Parathyroid adenoma (tissue), 2 donors: ENCODE measurements at regions not wholly inside any gene's neighbourhood (a gene's known extent, or its start where the extent isn't known, plus 50 kb on each side); places are given as distances from the start of the nearest gene placed in this dataset.

ENCODE experiments used
- H2AFZ ChIP-seq: fragments of 300-600 bp; sonication (generic); one replicate; pipeline ENCODE4 v1.7.0; 2017; ENCODE audit warnings: antibody characterized with exemption, mild to moderate bottlenecking
- H3K27ac ChIP-seq: fragments of 300-600 bp; sonication (generic); one replicate; pipeline ENCODE4 v1.7.0; 2017
- H3K27me3 ChIP-seq: fragments of 300-600 bp; sonication (generic); one replicate; pipeline ENCODE4 v1.7.0; 2017; ENCODE audit warnings: low read length; ENCODE audit not compliant: control insufficient read depth, insufficient read depth
- H3K36me3 ChIP-seq: fragments of 300-600 bp; sonication (generic); one replicate; pipeline ENCODE4 v1.7.0; 2017; ENCODE audit warnings: low read length; ENCODE audit not compliant: control insufficient read depth, insufficient read depth
- H3K4me1 ChIP-seq: fragments of 300-600 bp; sonication (generic); one replicate; pipeline ENCODE4 v1.7.0; 2017; ENCODE audit warnings: control low read depth
- H3K4me2 ChIP-seq: fragments of 300-600 bp; sonication (generic); one replicate; pipeline ENCODE4 v1.7.0; 2017; ENCODE audit warnings: low read length
- H3K4me3 ChIP-seq: fragments of 300-600 bp; sonication (generic); one replicate; pipeline ENCODE4 v1.7.0; 2017; ENCODE audit warnings: low read depth, low read length
- H3K79me2 ChIP-seq: fragments of 300-600 bp; sonication (generic); one replicate; pipeline ENCODE4 v1.7.0; 2017; ENCODE audit warnings: control low read depth
- H3K9ac ChIP-seq: fragments of 300-600 bp; sonication (generic); one replicate; pipeline ENCODE4 v1.7.0; 2017; ENCODE audit warnings: mild to moderate bottlenecking
- H3K9me3 ChIP-seq: fragments of 300-600 bp; sonication (generic); one replicate; pipeline ENCODE4 v1.7.0; 2017; ENCODE audit warnings: low read length; ENCODE audit not compliant: control insufficient read depth
- CTCF ChIP-seq: fragments of 300-600 bp; sonication (generic); IDR thresholded peaks from one replicate; pipeline ENCODE4 v1.7.0; 2017; ENCODE audit warnings: antibody characterized with exemption, mild to moderate bottlenecking
- donor health status: primary hyperparathyroidism.

- Histone ChIP-seq H3K36me3 (no peaks in the 10 kb centered on the region), H3K4me1 (no peaks in the 10 kb centered on the region), H3K79me2 (no peaks in the 10 kb centered on the region), H3K9ac (no peak overlapping the region), H3K4me3 (no peak overlapping the region), H3K27me3 (no peaks in the 10 kb centered on the region), H2AFZ (no peak overlapping the region), H3K4me2 (no peak overlapping the region), H3K27ac (no peak overlapping the region), H3K9me3 (no peaks in the 10 kb centered on the region)
- no peak for TF ChIP-seq CTCF
Measured at GRCh38 chrY:13020839-13021238, 116.2 kb downstream of the DDX3Y start.

DNA sequence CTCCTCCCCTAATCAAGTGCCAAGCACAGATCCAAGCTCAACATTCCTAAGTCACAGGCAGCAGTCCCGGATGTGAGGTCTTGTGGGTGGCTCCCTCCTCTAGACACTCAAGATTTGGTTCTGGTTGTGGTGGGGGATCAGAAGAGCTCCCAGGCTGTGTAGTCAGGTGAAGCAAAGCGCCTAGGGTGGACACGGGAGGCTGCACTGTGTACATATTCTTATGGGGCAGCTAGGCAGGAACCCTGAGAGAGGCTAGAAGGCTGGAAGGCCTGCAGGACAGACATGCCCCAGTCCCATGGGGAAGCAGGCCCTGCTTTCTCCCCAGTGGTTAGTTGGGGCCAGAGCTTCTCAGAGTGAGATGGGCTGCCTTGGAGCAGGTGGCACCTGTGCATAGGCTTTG lies 118.9 kb downstream of the DDX3Y start:
- Histone ChIP-seq H3K4me2 (no peak overlapping the region), H3K9me3 (no peaks in the 10 kb centered on the region), H3K27me3 (no peaks in the 10 kb centered on the region), H2AFZ (no peak overlapping the region), H3K9ac (no peak overlapping the region), H3K4me1 (no peaks in the 10 kb centered on the region), H3K36me3 (no peaks in the 10 kb centered on the region), H3K79me2 (no peaks in the 10 kb centered on the region), H3K27ac (no peak overlapping the region), H3K4me3 (no peak overlapping the region)
- no peak for TF ChIP-seq CTCF

DNA sequence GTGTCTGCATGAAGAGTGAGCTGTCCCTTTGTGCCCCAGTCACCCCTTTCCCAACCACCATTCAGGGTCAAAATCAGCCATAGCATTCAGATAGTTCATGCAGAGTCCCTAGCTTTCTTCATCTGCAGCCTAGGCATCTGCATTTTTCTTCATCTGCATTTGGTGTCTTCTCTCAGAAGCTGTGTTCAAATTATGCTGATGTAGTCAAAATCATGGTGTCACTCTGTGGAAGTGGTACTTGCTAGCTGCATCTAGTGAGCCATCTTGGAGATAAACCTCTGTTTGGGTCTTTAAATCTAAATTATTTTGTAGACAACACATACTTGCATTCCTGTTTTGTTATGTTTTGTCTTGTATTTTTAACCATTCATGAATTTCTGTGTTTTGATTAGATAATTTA lies 119.8 kb downstream of the DDX3Y start:
- Histone ChIP-seq H3K4me2 (no peak overlapping the region), H3K27me3 (no peaks in the 10 kb centered on the region), H3K4me1 (no peaks in the 10 kb centered on the region), H3K9me3 (no peaks in the 10 kb centered on the region), H3K79me2 (no peaks in the 10 kb centered on the region), H3K9ac (no peak overlapping the region), H3K27ac (no peak overlapping the region), H3K36me3 (no peaks in the 10 kb centered on the region), H3K4me3 (no peak overlapping the region), H2AFZ (no peak overlapping the region)
- no peak for TF ChIP-seq CTCF

DNA sequence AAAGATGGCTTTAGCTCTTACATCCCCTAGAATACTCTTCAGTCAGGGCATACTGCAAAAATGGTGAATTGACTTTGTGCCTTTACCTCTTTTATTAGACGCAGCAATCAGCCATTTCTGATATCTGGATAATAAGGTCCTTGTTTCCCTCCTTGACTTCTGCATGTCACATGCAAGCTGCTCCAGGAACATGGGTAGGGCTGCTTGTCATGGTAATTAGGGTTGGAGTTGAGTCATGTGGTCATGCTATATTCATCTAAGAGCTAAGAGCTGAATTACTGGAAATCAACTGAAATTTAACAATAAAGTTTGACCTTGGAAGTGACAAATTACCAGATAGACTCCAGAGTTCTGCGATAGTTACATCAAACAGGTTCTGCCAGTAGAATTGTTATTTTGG lies 122.2 kb downstream of the DDX3Y start:
- Histone ChIP-seq H3K36me3 (no peaks in the 10 kb centered on the region), H3K9ac (no peak overlapping the region), H3K4me2 (no peak overlapping the region), H3K9me3 (no peaks in the 10 kb centered on the region), H3K27me3 (no peaks in the 10 kb centered on the region), H3K27ac (no peak overlapping the region), H3K4me3 (no peak overlapping the region), H3K79me2 (no peaks in the 10 kb centered on the region), H2AFZ (no peak overlapping the region), H3K4me1 (no peaks in the 10 kb centered on the region)
- TF ChIP-seq CTCF = no peak

- Histone ChIP-seq H2AFZ (no peak overlapping the region), H3K27me3 (no peaks in the 10 kb centered on the region), H3K9me3 (no peaks in the 10 kb centered on the region), H3K79me2 (no peaks in the 10 kb centered on the region), H3K4me2 (no peak overlapping the region), H3K4me1 (no peaks in the 10 kb centered on the region), H3K9ac (no peak overlapping the region), H3K4me3 (no peak overlapping the region), H3K36me3 (no peaks in the 10 kb centered on the region), H3K27ac (no peak overlapping the region)
- TF ChIP-seq CTCF = no peak
Measured at GRCh38 chrY:13040232-13040631, 135.6 kb downstream of the DDX3Y start.
